Gastroesophageal sphincter (tissue), 3 donors: ENCODE measurements at regions not wholly inside any gene's neighbourhood (a gene's known extent, or its start where the extent isn't known, plus 50 kb on each side); places are given as distances from the start of the nearest gene placed in this dataset.

Experiments used
- EP300 ChIP-seq: sonication (generic); formaldehyde crosslinking; IDR thresholded peaks from one replicate; pipeline ENCODE4 v1.6.1; 2017; ENCODE audit warnings: antibody characterized with exemption, mild to moderate bottlenecking
- POLR2AphosphoS5 ChIP-seq: sonication (generic); formaldehyde crosslinking; IDR thresholded peaks from one replicate; pipeline ENCODE4 v1.6.1; 2017; ENCODE audit warnings: antibody characterized with exemption
- TF ChIP-seq, protein P1 (sequence below), 4 experiments: fragments of 200-600 bp in 2 of 4; fragments of 450-650 bp in 2 of 4; sonication (generic) in 1 of 4; IDR thresholded peaks; one replicate each; pipeline ENCODE4 v1.5.1; 2017 to 2019; ENCODE audit warnings: antibody characterized with exemption in 4 of 4, mild to moderate bottlenecking in 2 of 4, moderate library complexity in 2 of 4

DNA sequence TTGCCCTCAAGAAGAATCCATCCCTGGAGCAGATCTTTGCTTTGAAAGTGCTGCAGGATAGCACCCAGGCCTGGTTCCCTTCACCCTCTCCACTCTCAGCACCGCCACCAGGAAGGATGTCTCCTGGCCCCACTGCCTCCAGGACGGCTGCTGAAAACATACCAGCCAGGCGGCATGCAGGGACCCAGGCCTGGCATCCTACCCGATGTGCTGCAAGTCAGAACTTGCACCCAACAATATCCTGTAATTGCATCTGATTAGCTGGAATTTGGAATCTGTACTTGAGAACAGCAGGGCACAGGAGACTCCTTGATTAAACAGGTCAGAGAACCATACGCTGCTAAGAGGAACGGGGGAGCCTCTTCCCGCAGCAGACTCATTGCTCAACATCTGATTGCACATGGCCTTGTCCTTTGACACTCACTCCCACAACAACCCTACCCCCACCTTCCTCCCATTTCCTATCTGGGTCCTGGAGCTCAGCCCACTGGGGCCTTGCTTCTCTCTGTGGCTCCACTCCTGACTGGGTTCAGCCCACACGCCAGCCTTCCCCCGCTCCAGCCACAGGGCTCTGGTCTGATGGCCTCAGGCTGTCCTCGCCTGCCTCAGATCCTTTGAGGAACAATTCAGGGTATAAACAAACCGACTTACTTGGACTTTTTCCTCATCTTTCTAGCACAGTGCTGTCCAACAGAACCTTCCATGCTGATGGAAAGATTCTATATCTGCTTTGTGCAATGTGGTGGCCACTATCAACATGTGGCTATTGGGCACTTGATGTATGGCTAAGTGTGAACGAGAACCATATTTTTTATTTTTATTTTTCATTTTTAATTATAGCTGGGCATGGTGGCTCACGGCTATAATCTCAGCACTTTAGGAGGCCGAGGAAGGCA, 78.0 kb downstream of the FGD2 start:
- TF ChIP-seq POLR2AphosphoS5 (peak; percentile 22), EP300 (no peak)
- TF ChIP-seq, protein P1, sequence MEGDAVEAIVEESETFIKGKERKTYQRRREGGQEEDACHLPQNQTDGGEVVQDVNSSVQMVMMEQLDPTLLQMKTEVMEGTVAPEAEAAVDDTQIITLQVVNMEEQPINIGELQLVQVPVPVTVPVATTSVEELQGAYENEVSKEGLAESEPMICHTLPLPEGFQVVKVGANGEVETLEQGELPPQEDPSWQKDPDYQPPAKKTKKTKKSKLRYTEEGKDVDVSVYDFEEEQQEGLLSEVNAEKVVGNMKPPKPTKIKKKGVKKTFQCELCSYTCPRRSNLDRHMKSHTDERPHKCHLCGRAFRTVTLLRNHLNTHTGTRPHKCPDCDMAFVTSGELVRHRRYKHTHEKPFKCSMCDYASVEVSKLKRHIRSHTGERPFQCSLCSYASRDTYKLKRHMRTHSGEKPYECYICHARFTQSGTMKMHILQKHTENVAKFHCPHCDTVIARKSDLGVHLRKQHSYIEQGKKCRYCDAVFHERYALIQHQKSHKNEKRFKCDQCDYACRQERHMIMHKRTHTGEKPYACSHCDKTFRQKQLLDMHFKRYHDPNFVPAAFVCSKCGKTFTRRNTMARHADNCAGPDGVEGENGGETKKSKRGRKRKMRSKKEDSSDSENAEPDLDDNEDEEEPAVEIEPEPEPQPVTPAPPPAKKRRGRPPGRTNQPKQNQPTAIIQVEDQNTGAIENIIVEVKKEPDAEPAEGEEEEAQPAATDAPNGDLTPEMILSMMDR (IDR thresholded peaks at IDR 0.05) = no peak
